ENCODE measurements at regions not wholly inside any gene's neighbourhood (a gene's known extent, or its start where the extent isn't known, plus 50 kb on each side); places are given as distances from the start of the nearest gene placed in this dataset.

DNA sequence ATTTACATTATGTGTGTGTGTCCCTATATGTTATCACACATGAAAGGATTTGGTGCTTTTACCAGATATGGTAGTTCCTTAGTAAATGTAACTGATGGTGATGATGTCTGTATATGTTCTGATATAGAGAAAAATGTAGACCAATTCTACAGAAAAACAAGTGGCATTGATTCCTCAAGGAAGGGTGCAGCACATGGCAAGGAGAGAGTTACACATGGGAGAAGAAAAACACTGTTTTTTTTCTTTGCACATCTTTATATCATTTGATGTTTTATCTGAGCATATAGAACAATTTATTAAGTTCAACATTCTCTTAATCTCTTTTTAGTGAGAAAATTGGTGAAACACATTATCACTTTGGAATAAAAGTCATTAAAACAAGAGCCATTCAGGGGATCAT lies 535.0 kb upstream of the KLF4 start:
- Histone ChIP-seq H3K4me2 (ENCODE audit: insufficient read depth, insufficient read length, low read length) (no peak overlapping the region), H3K79me2 (ENCODE audit: insufficient read depth, low read length) (no peaks in the 10 kb centered on the region), H3K23me2 (ENCODE audit: insufficient read length, low read depth, low read length, poor library complexity, severe bottlenecking) (no peaks in the 10 kb centered on the region), H3K56ac (ENCODE audit: insufficient read length, low read depth, low read length) (no peak overlapping the region), H3K27me3 (ENCODE audit: insufficient read depth, low read length) (no peaks in the 10 kb centered on the region), H2AK5ac (ENCODE audit: insufficient read length, low read length) (no peak overlapping the region), H2BK20ac (ENCODE audit: low read depth, low read length, poor library complexity, severe bottlenecking) (no peak overlapping the region), H3K4ac (ENCODE audit: low read depth, low read length) (no peak overlapping the region), H3K79me1 (ENCODE audit: insufficient read depth, low read depth, low read length, poor library complexity, severe bottlenecking) (no peaks in the 10 kb centered on the region), H3T11ph (ENCODE audit: low read length) (no peak overlapping the region), H4K8ac (replicated peaks; ENCODE audit: insufficient read length, low read depth, low read length) (no peak overlapping the region), H3K9ac (ENCODE audit: extremely low read depth, insufficient read length, low read length) (no peak overlapping the region), H3K23ac (ENCODE audit: insufficient read length, low read depth, low read length) (no peak overlapping the region), H4K5ac (ENCODE audit: insufficient read length, low read depth, low read length) (no peak overlapping the region), H2BK12ac (ENCODE audit: insufficient read length, low read depth, low read length) (no peak overlapping the region), H3K18ac (ENCODE audit: insufficient read length, low read depth, low read length) (no peak overlapping the region), H3K4me1 (ENCODE audit: insufficient read depth, low read length) (peaks cover 2% of the 10 kb centered on the region; the same call in 1 of the 2 replicates), H4K91ac (ENCODE audit: insufficient read length, low read depth, low read length) (no peak overlapping the region), H2BK5ac (ENCODE audit: insufficient read length, low read length) (no peak overlapping the region), H3K27ac (ENCODE audit: insufficient read length, low read depth, low read length) (no peak overlapping the region), H2BK15ac (ENCODE audit: low read depth, low read length) (no peak overlapping the region), H3K14ac (ENCODE audit: insufficient read depth, low read length) (no peak overlapping the region), H4K20me1 (ENCODE audit: control insufficient read depth, insufficient read depth, insufficient read length) (no peaks in the 10 kb centered on the region), H2BK120ac (ENCODE audit: low read depth, low read length, poor library complexity, severe bottlenecking) (no peak overlapping the region), H3K9me3 (ENCODE audit: control insufficient read depth, low read depth, low read length) (no peaks in the 10 kb centered on the region), H2AFZ (ENCODE audit: low read length) (no peak overlapping the region)
- DNase-seq, result no peak
- TF ChIP-seq, protein P1, sequence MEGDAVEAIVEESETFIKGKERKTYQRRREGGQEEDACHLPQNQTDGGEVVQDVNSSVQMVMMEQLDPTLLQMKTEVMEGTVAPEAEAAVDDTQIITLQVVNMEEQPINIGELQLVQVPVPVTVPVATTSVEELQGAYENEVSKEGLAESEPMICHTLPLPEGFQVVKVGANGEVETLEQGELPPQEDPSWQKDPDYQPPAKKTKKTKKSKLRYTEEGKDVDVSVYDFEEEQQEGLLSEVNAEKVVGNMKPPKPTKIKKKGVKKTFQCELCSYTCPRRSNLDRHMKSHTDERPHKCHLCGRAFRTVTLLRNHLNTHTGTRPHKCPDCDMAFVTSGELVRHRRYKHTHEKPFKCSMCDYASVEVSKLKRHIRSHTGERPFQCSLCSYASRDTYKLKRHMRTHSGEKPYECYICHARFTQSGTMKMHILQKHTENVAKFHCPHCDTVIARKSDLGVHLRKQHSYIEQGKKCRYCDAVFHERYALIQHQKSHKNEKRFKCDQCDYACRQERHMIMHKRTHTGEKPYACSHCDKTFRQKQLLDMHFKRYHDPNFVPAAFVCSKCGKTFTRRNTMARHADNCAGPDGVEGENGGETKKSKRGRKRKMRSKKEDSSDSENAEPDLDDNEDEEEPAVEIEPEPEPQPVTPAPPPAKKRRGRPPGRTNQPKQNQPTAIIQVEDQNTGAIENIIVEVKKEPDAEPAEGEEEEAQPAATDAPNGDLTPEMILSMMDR (conservative IDR thresholded peaks at IDR 0.05), result no peak
- no peaks in the 10 kb centered on the region; the same call in 1 of the 2 replicates for H3K27me3 Mint-ChIP-seq (ENCODE audit: low read depth)
- no peak overlapping the region for H3K4me3 Mint-ChIP-seq
- peaks cover 5 to 12% of the 10 kb centered on the region in 2 experiments for H3K9me3 Mint-ChIP-seq
- peaks cover 1 to 11% (median 2%) of the 10 kb centered on the region in 3 experiments; a peak in 6 of 7 replicates for H3K36me3 Mint-ChIP-seq (ENCODE audit: insufficient read depth in 1 of 3, low read depth in 3 of 3)
- peaks cover 20 to 21% of the 10 kb centered on the region in 2 experiments for H3K4me1 Mint-ChIP-seq
- H3K27ac Mint-ChIP-seq, result no peak overlapping the region
